ENCODE measurements at regions not wholly inside any gene's neighbourhood (a gene's known extent, or its start where the extent isn't known, plus 50 kb on each side); places are given as distances from the start of the nearest gene placed in this dataset.

DNA sequence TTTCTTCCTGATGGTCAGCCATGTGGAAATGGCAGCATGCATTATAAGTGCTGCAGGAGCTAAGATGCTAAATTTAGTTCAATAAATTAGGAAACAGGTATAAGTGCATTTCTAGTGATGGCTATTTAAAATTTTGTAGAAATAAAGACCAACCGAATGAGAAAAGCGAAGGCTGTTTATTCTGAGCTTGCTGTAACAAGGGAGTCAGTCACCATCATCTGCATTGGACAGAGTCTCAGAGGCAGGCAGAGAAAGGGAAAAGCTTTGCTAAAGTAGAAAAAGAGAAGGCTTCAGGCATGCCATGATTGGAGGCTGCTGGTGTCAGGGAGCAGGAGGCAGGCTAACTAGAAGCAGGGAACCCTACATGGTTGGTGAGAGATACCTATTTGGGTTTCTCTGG is 451.0 kb downstream of the EDEM1 start:
- H3K79me2 ChIP-seq (replicated peaks; ENCODE audit: insufficient read depth, low read length), result no peaks in the 10 kb centered on the region
- no peak overlapping the region for H3K4me3 ChIP-seq (ENCODE audit: low read length)
- no peaks in the 10 kb centered on the region for H3K27me3 ChIP-seq (ENCODE audit: insufficient read depth, low read depth, low read length)
- no peaks in the 10 kb centered on the region for H4K20me1 ChIP-seq (ENCODE audit: insufficient read depth)
- H3F3A ChIP-seq (ENCODE audit: insufficient read depth, low read length, poor library complexity, severe bottlenecking), result no peaks in the 10 kb centered on the region
- H3K36me3 ChIP-seq (ENCODE audit: insufficient read depth, low read length), result no peaks in the 10 kb centered on the region
- no peak overlapping the region for H3K27ac ChIP-seq (ENCODE audit: low read length)
- no peaks in the 10 kb centered on the region for H3K9me2 ChIP-seq (ENCODE audit: insufficient read depth, low read length)
- H3K9me3 ChIP-seq (ENCODE audit: low read length), result no peaks in the 10 kb centered on the region
- H3K4me2 ChIP-seq (ENCODE audit: low read length), result no peak overlapping the region
- no peak overlapping the region for H2AFZ ChIP-seq (ENCODE audit: low read depth, low read length)
- TF ChIP-seq REST (IDR thresholded peaks at IDR 0.05; ENCODE audit: borderline replicate concordance) (no peak), SMC3 (conservative IDR thresholded peaks at IDR 0.05; ENCODE audit: poor library complexity) (no peak), RAD21 (conservative IDR thresholded peaks at IDR 0.05) (no peak), TAF1 (IDR thresholded peaks at IDR 0.05; ENCODE audit: low read depth) (no peak), MXI1 (conservative IDR thresholded peaks at IDR 0.05; ENCODE audit: poor library complexity, severe bottlenecking) (no peak), EZH2 (IDR thresholded peaks at IDR 0.05; ENCODE audit: borderline replicate concordance, insufficient read depth, low read length, poor library complexity, severe bottlenecking) (no peak), POLR2AphosphoS5 (IDR thresholded peaks at IDR 0.05) (no peak), EP300 (conservative IDR thresholded peaks at IDR 0.05; ENCODE audit: poor library complexity, severe bottlenecking) (no peak), CTCF (IDR thresholded peaks at IDR 0.05; ENCODE audit: poor library complexity, severe bottlenecking) (no peak)
- H3K9ac ChIP-seq (ENCODE audit: low read length), result no peak overlapping the region

DNA sequence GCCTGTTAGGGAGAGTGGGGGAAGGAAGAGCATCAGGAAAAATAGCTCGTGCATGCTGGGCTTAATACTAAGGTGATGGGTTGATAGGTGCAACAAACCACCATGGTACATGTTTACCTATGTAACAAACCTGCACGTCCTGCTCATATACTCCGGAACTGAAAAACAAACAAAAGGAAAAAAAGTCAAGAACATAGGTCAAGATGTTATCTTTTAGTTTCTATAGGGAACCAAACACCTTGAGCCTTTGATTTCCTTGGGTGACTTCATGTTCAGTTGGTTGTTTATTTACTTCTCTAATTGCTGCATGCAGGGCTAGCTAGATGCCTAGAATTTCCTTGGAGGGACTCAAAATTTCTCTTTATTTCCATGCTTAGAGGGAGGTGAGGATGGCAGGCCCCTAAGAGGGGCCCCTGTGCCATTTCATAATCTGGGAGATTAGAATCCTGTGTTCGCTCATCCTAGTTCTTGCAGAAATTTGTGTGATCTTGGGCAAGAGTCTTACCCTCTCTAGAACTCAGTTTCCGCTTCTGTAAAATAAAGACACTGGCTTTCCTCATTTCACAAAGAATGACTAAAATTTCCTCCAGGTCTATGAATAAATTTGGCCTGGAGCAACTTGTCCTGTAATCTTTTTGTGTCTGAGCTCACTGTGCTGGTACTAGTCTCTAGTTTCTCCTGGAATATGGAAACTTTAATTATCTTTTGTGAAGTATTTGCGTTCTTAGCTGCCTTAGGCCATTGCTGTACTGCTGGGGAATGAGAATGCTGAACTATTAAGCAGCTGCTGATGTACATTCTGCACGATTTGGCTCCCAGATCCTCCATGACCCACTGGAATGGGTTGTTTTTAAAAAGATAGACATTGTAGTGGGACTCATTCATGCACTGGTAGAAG is 457.5 kb downstream of the EDEM1 start:
- no peaks in the 10 kb centered on the region for H3K27me3 ChIP-seq (ENCODE audit: insufficient read depth, low read depth, low read length)
- no peak overlapping the region for H2AFZ ChIP-seq (ENCODE audit: low read depth, low read length)
- H3K27ac ChIP-seq (ENCODE audit: low read length), result no peak overlapping the region
- TF ChIP-seq TAF1 (IDR thresholded peaks at IDR 0.05; ENCODE audit: low read depth) (no peak), POLR2AphosphoS5 (IDR thresholded peaks at IDR 0.05) (no peak), MXI1 (conservative IDR thresholded peaks at IDR 0.05; ENCODE audit: poor library complexity, severe bottlenecking) (no peak), EZH2 (IDR thresholded peaks at IDR 0.05; ENCODE audit: borderline replicate concordance, insufficient read depth, low read length, poor library complexity, severe bottlenecking) (no peak), EP300 (conservative IDR thresholded peaks at IDR 0.05; ENCODE audit: poor library complexity, severe bottlenecking) (no peak), CTCF (IDR thresholded peaks at IDR 0.05; ENCODE audit: poor library complexity, severe bottlenecking) (no peak), RAD21 (conservative IDR thresholded peaks at IDR 0.05) (no peak), REST (IDR thresholded peaks at IDR 0.05; ENCODE audit: borderline replicate concordance) (no peak), SMC3 (conservative IDR thresholded peaks at IDR 0.05; ENCODE audit: poor library complexity) (no peak)
- H4K20me1 ChIP-seq (ENCODE audit: insufficient read depth), result no peaks in the 10 kb centered on the region
- no peaks in the 10 kb centered on the region for H3K9me2 ChIP-seq (ENCODE audit: insufficient read depth, low read length)
- no peak overlapping the region for H3K4me2 ChIP-seq (ENCODE audit: low read length)
- H3K36me3 ChIP-seq (ENCODE audit: insufficient read depth, low read length), result no peaks in the 10 kb centered on the region
- no peaks in the 10 kb centered on the region for H3F3A ChIP-seq (ENCODE audit: insufficient read depth, low read length, poor library complexity, severe bottlenecking)
- no peaks in the 10 kb centered on the region for H3K9me3 ChIP-seq (ENCODE audit: low read length)
- H3K79me2 ChIP-seq (replicated peaks; ENCODE audit: insufficient read depth, low read length), result no peaks in the 10 kb centered on the region
- no peak overlapping the region for H3K9ac ChIP-seq (ENCODE audit: low read length)
- no peak overlapping the region for H3K4me3 ChIP-seq (ENCODE audit: low read length)
